ENCODE measurements at regions not wholly inside any gene's neighbourhood (a gene's known extent, or its start where the extent isn't known, plus 50 kb on each side); places are given as distances from the start of the nearest gene placed in this dataset.
"Not testable (repeated sequence)": the region's sequence is repeated elsewhere in the genome, so short reads cannot be mapped to it uniquely, and the experiment has no call there.

GRCh38 chr2:225756198-225756597, 356.7 kb downstream of the NYAP2 start:
- TF ChIP-seq CTCF (IDR thresholded peaks at IDR 0.05; ENCODE audit: low read length, missing control alignments) = no peak
- no peak overlapping the region for H3K4me3 ChIP-seq (replicated peaks; ENCODE audit: low read depth, low read length)
- DNase-seq (ENCODE audit: low read depth) = peak; percentile 27

- no peak for TF ChIP-seq CTCF (IDR thresholded peaks at IDR 0.05; ENCODE audit: low read length, missing control alignments)
- peak; percentile 54 for DNase-seq (ENCODE audit: low read depth)
- no peak overlapping the region for H3K4me3 ChIP-seq (replicated peaks; ENCODE audit: low read depth, low read length)
These were observed 349.1 kb downstream of the NYAP2 start for GRCh38 chr2:225748609-225749008.

- not testable (repeated sequence) for DNase-seq (ENCODE audit: low read depth); H3K4me3 ChIP-seq (replicated peaks; ENCODE audit: low read depth, low read length)
These were observed 344.5 kb downstream of the NYAP2 start for GRCh38 chr2:225743996-225744395.

- no peak overlapping the region for H3K4me3 ChIP-seq (replicated peaks; ENCODE audit: low read depth, low read length)
- no peak for TF ChIP-seq CTCF (IDR thresholded peaks at IDR 0.05; ENCODE audit: low read length, missing control alignments)
- DNase-seq (ENCODE audit: low read depth) = no peak
These were observed 343.0 kb downstream of the NYAP2 start for GRCh38 chr2:225742487-225742886.

GRCh38 chr2:225740086-225740485, 340.6 kb downstream of the NYAP2 start:
- H3K4me3 ChIP-seq (replicated peaks; ENCODE audit: low read depth, low read length) = no peak overlapping the region
- TF ChIP-seq CTCF (IDR thresholded peaks at IDR 0.05; ENCODE audit: low read length, missing control alignments) = no peak
- DNase-seq (ENCODE audit: low read depth) = no peak

GRCh38 chr2:225739328-225739727, 339.8 kb downstream of the NYAP2 start:
- no peak for TF ChIP-seq CTCF (IDR thresholded peaks at IDR 0.05; ENCODE audit: low read length, missing control alignments)
- H3K4me3 ChIP-seq (replicated peaks; ENCODE audit: low read depth, low read length) = no peak overlapping the region
- DNase-seq (ENCODE audit: low read depth) = no peak

GRCh38 chr2:225738735-225739134, 339.2 kb downstream of the NYAP2 start:
- no peak for TF ChIP-seq CTCF (IDR thresholded peaks at IDR 0.05; ENCODE audit: low read length, missing control alignments)
- DNase-seq (ENCODE audit: low read depth) = no peak
- no peak overlapping the region for H3K4me3 ChIP-seq (replicated peaks; ENCODE audit: low read depth, low read length)

- DNase-seq (ENCODE audit: low read depth) = peak; percentile 34
- no peak for TF ChIP-seq CTCF (IDR thresholded peaks at IDR 0.05; ENCODE audit: low read length, missing control alignments)
These were observed 338.0 kb downstream of the NYAP2 start for GRCh38 chr2:225737556-225737955.

More at GRCh38 chr2:225737556-225737955, 338.0 kb downstream of the NYAP2 start:
- no peak overlapping the region for H3K4me3 ChIP-seq (replicated peaks; ENCODE audit: low read depth, low read length)

Data from fibroblast of pulmonary artery (primary cell).